NOMO-1 treated with dmso at 0.1 percent for 144 hours (cell line): ENCODE measurements at regions not wholly inside any gene's neighbourhood (a gene's known extent, or its start where the extent isn't known, plus 50 kb on each side); places are given as distances from the start of the nearest gene placed in this dataset.

ENCODE experiments used
- DNase-seq: peaks from one replicate; lab custom pipeline; 2025; ENCODE audit not compliant: unreplicated experiment; lab: John Stamatoyannopoulos, UW

DNA sequence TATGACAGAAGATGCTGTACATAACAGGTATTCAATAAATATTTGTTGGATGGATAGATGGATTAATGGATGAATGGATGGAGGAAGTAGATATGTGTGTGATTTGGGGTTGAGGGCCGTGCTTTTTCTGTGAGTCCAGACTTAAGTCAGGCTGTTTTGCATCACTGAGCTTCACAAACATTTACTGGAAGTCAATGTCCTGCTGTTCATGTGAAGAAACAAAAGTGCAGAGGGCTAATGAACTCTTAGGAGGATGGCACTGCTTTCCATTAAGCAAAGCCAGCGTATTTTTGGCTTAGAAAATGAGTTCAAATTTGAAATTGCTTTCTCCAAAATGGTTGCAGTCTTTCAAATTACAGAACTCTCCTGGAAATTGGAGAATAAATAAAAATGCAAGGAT, 260.6 kb upstream of the SASH1 start:
- DNase-seq = no peak

- no peak for DNase-seq
These were observed 259.9 kb upstream of the SASH1 start for GRCh38 chr6:148082696-148083095.

DNA sequence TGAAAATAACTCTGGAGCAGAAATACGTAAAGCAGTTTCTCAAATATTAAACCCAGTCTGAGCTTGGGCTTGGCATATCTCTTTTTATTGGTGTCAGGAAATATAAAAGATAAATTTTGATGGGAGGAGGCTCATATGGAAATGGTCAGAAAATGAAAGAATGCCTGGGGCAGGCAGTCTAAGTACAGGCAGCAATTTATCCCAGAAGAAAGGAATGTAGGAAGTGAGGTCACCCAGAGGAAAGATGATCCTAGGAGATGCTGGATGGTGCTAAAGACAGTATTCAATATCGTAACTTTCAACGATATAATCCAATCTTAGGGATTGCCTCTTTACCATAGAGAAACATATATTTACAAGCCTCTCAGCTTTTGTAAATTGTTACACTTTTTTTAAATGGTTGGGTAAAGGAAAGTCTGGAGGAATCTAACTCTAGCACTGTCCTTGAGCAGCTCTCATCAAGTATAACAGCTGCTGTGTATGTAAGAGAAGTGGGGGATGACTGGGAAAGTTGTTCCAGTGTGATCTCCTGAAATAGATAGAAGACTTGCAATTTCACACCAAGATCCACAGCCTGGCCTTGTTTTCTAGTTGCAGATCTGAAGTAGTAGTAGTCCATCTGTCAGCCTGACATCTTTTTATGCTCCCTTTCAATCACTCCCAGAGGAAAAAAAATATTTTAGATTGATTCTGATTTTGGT, 256.9 kb upstream of the SASH1 start:
- no peak for DNase-seq

- DNase-seq = no peak
These were observed 256.3 kb upstream of the SASH1 start for GRCh38 chr6:148086386-148086785.

- no peak for DNase-seq
These were observed 255.8 kb upstream of the SASH1 start for GRCh38 chr6:148086843-148087242.

DNA sequence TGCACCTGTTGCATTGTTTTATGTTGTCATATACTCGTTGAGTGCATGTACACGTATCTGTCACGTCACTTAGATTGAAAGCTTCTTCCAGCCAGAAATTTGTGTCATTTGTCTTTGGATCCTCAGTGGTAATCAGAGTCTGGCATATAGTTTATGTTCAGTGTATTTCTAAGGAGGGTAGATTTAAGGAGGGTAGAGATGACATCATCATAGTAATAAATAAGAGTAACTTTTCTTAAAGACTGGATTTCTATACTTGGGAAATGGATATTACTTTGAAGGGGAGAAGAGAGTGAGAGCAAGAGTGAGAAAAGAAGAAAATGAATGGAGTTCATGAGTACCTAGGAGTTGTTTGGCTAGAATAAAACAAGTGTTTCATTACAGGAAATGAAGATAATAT, 255.0 kb upstream of the SASH1 start:
- no peak for DNase-seq

DNA sequence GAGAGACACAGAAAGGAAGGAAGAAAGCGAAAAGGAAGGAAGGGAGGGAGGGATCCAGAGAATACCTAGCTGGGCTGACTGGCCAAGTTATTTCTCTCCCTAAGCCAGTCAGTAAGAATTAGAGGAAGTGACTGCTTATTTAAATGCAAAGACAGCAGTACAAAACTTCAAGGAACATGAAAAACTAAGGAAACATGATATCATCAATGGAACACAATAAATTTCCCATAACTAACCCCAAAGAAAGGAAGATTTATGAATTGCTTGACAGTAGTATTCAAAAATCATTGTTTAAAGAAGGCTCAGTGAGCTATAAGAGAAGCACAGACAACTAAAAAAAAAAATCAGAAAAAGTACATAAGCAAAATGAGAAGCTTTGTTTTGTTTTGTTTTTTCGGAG, 252.3 kb upstream of the SASH1 start:
- no peak for DNase-seq

- DNase-seq = no peak
These were observed 251.2 kb upstream of the SASH1 start for GRCh38 chr6:148091394-148091793.

DNA sequence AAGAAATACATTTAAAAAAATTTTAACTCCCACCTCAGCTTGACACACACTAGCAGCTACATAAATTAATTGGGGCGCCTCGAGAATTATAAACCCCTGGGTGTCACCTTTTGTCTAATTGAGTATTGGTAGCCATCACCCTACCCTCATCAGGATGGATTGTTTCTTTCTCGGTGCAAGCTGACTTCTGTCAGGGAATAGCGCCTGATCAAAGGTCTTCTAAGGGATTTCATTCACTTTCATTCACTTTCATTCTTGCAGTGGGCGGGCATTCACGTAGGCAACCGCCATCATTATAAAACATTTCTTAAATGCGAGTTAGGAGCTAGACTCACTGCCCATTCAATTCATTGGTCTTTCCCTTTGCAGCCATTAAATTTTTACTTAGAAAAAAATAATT, 239.2 kb upstream of the SASH1 start:
- DNase-seq = no peak

DNA sequence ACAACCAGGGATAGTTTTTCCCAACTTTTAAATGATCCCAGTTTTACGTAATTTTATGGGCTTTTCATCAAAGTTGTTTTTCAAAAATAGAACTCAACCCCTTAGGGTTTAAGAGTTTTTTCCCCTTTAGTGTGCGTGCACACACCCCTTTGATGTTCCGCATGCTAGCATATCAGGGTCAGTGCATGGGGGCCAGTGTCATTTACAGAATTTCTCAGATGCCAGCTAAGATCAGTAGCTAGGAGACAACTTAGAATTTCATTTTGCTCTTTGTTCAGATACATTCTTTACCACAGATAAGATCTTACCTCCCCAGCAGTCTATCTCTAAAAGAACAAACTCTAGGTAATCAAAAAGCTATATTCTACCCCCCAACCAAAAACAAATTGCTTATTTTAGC, 238.5 kb upstream of the SASH1 start:
- no peak for DNase-seq

GRCh38 chr6:148105695-148106094, 236.9 kb upstream of the SASH1 start:
- no peak for DNase-seq

GRCh38 chr6:148107911-148108310, 234.7 kb upstream of the SASH1 start:
- DNase-seq = no peak

DNA sequence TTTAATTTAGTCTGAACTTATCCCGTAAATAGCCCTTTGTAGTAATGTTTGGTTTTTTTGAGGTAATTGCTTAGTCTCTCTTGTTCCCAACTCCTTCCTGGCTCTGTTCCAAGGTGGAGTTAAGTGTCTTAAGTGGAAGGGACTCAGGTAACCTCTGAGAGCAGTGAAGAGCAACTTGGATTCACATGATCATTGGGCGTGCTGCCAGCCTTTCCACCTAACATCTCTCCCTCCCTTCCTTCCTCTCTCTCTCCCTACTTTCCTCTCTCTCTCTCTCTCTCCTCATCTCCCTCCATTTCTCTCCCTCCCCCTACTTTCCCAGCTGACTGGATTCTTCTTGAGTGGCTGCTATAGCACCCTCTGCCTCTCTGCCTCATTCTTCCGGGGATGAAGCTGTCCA, 232.9 kb upstream of the SASH1 start:
- DNase-seq = no peak

DNA sequence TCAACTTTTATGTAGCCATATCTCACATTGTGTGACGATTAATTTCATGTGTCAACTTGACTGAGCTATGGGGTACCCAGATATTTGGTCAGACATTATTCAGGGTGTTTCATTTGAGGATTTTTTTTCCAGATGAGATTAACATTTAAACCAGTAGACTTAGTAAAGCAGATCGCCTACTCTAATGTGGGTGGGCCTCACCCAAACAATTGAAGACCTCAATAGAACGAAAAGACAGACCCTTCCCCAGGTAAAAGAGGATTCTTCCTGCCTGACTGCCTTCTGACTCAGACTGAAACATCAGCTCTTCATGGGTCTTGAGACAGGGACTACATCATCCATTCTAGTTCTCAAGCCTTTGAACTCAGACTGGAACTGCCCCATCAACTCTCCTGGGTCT, 231.7 kb upstream of the SASH1 start:
- DNase-seq = no peak

- no peak for DNase-seq
These were observed 229.8 kb upstream of the SASH1 start for GRCh38 chr6:148112851-148113319.

GRCh38 chr6:148116001-148116400, 226.6 kb upstream of the SASH1 start:
- no peak for DNase-seq

DNA sequence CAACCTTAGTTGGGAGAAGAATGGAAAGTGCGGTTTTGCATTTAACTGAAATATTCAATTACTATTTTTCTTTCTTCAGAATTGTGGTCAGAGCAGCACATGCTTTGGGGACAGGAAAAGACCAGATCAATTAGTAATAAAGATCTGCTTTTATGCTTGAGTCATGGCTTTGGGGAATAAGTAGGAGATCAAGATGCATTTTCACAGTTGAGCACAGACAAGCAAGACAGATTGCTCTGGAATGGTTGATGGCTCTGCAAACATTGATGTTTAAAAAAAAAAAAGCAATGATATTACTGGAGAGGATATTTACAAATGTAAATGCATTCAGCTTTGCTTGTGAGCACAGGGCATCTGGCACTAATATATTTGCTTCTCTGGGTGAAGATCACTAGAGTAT, 224.4 kb upstream of the SASH1 start:
- no peak for DNase-seq

DNA sequence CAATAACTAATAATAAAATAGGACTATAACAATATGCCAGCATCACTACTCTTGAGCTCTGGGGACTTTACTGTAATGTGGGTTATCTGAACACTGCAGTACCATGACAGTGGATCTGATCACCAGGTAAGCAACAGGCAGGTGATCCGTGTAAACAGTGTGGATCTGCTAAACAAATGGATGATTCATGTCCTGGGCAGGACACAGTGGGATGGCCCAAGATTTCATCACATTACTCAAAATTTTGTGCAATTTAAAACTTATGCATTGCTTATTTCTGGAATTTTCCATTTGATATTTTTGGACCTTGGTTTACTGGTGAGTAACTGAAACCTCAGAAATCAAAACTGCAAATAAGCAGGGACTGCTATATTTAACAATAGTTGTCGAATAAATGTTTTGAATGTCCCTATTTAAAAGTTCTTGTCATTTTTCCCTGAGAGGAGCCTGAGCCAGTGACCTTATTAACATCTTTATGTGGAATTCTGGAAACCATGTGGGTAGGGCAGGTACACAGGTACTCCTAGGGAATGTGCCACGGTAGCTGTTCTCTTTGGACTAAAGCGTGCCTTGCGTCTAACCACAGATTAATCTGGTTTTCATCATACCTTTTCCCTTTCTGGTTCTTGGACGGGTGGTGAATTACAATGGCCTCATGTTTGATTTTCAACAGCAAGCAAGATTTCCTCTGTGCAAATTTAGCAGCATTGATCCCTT, 214.5 kb upstream of the SASH1 start:
- DNase-seq = no peak

GRCh38 chr6:148134592-148134991, 208.0 kb upstream of the SASH1 start:
- no peak for DNase-seq

GRCh38 chr6:148136586-148136985, 206.1 kb upstream of the SASH1 start:
- no peak for DNase-seq

DNA sequence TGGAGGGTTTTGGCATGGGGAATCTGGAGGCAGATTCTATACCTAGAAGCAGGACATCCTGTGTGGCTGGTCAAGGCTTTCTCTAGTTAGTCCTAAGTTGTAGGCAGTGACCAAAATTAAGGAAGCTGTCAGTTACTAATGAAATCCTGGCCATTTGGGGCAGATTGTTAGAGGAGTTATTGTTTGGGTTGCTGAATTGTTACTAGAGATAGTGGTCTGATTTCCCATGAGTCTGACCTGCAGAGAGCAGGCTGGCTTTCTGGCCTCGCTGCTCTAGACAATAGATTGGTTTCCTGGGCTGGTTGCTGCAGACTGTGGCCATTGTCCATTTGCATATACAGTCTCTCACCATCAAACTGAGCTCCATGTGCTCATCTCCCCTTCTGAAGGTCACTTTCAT, 205.0 kb upstream of the SASH1 start:
- no peak for DNase-seq

DNA sequence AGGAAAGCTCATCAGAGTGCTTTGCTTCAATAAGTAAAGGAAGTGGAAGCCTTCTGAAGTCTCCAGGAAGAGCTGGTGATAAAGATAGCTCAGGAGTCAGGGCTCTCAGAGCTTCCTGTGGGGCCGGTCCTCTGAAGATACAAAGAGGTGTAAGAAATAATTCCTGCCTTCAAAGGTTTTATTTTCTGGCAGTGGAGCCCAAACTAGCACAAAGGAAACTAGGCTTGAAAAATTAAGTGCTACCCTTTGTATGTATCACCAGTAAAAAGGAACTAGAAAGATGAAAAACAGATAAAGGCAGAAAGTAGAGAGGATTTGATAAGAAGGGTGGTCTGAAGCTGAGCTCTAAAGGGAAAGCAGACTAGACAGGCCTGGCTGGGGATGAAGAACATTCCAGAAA, 204.1 kb upstream of the SASH1 start:
- no peak for DNase-seq
